GM12878 (cell line): ENCODE measurements at regions not wholly inside any gene's neighbourhood (a gene's known extent, or its start where the extent isn't known, plus 50 kb on each side); places are given as distances from the start of the nearest gene placed in this dataset.

Experiments used
- BHLHE40 ChIP-seq, 2 experiments: fragments of 450-650 bp in 1 of 2; IDR thresholded peaks; 2 replicates each; pipeline ENCODE4 v1.6.1; 2011 to 2017; ENCODE audit warnings: low read depth in 2 of 2, borderline replicate concordance in 1 of 2, improper control_type of control experiment in 1 of 2, low read length in 1 of 2, mild to moderate bottlenecking in 1 of 2
- CBFB ChIP-seq: IDR thresholded peaks from 2 replicates; pipeline ENCODE4 v1.6.1; 2016; ENCODE audit warnings: antibody characterized with exemption, low read depth
- CHD2 ChIP-seq: IDR thresholded peaks from 2 replicates; pipeline ENCODE4 v1.6.1; 2011; ENCODE audit warnings: low read depth, low read length, improper control_type of control experiment, borderline replicate concordance
- FOS ChIP-seq: IDR thresholded peaks from 3 replicates; pipeline ENCODE4 v1.6.1; 2011; ENCODE audit warnings: borderline replicate concordance; ENCODE audit not compliant: insufficient read length; ENCODE audit errors: extremely low read depth
- JUNB ChIP-seq: IDR thresholded peaks from 2 replicates; pipeline ENCODE4 v1.6.1; 2016; ENCODE audit warnings: antibody characterized with exemption, mild to moderate bottlenecking
- LARP7 ChIP-seq: fragments of 450-650 bp; IDR thresholded peaks from 2 replicates; pipeline ENCODE4 v1.6.1; 2017; ENCODE audit warnings: mild to moderate bottlenecking
- MTA2 ChIP-seq: fragments of 450-650 bp; IDR thresholded peaks from 2 replicates; pipeline ENCODE4 v1.6.1; 2016; ENCODE audit warnings: low read depth, mild to moderate bottlenecking, moderate library complexity
- MXI1 ChIP-seq: fragments of 150-350 bp; IDR thresholded peaks from 2 replicates; pipeline ENCODE4 v1.6.1; 2011; ENCODE audit warnings: low read depth, mild to moderate bottlenecking, inconsistent platforms, low read length, improper control_type of control experiment
- NRF1 ChIP-seq: conservative IDR thresholded peaks from 2 replicates; pipeline ENCODE4 v1.6.1; 2011; ENCODE audit warnings: mild to moderate bottlenecking, low read depth, low read length, improper control_type of control experiment
- PML ChIP-seq: IDR thresholded peaks from 2 replicates; pipeline ENCODE4 v1.6.1; 2012; ENCODE audit warnings: low read length, inconsistent platforms
- SIX5 ChIP-seq: IDR thresholded peaks from 2 replicates; pipeline ENCODE4 v1.6.1; 2011; ENCODE audit warnings: mild to moderate bottlenecking, low read depth, low read length, moderate library complexity; ENCODE audit not compliant: severe bottlenecking
- SMAD5 ChIP-seq: IDR thresholded peaks from 2 replicates; pipeline ENCODE4 v1.6.1; 2016; ENCODE audit warnings: antibody characterized with exemption, low read depth
- TCF7 ChIP-seq: IDR thresholded peaks from 2 replicates; pipeline ENCODE4 v1.6.1; 2014; ENCODE audit warnings: antibody characterized with exemption, borderline replicate concordance
- ZNF207 ChIP-seq: fragments of 450-650 bp; IDR thresholded peaks from 2 replicates; pipeline ENCODE4 v1.6.1; 2014; ENCODE audit warnings: antibody characterized with exemption, mild to moderate bottlenecking, borderline replicate concordance
- TF ChIP-seq, protein P1 (sequence below): fragments of 450-650 bp; IDR thresholded peaks from 2 replicates; pipeline ENCODE4 v1.6.1; 2016; ENCODE audit warnings: mild to moderate bottlenecking
- TF ChIP-seq, protein P2 (sequence below): IDR thresholded peaks from 2 replicates; pipeline ENCODE4 v1.6.1; 2012; ENCODE audit warnings: low read depth, low read length, improper control_type of control experiment
- TF ChIP-seq, protein P3 (sequence below): IDR thresholded peaks from 2 replicates; pipeline ENCODE4 v1.6.1; 2012; ENCODE audit warnings: low read length, inconsistent platforms
- TF ChIP-seq, protein P4 (sequence below): fragments of 450-650 bp; IDR thresholded peaks from 2 replicates; pipeline ENCODE4 v1.6.1; 2017; ENCODE audit warnings: mild to moderate bottlenecking
- TF ChIP-seq, protein P5 (sequence below): fragments of 450-650 bp; IDR thresholded peaks from 2 replicates; pipeline ENCODE4 v1.6.1; 2014; ENCODE audit warnings: mild to moderate bottlenecking
- TF ChIP-seq, protein P6 (sequence below): IDR thresholded peaks from 2 replicates; pipeline ENCODE4 v1.6.1; 2011; ENCODE audit warnings: borderline replicate concordance, low read depth, mild to moderate bottlenecking, moderate library complexity, low read length; ENCODE audit not compliant: insufficient read depth, poor library complexity, severe bottlenecking
- TF ChIP-seq, protein P7 (sequence below): fragments of 450-650 bp; IDR thresholded peaks from 2 replicates; pipeline ENCODE4 v1.6.1; 2017; ENCODE audit warnings: low read depth, mild to moderate bottlenecking, moderate library complexity

DNA sequence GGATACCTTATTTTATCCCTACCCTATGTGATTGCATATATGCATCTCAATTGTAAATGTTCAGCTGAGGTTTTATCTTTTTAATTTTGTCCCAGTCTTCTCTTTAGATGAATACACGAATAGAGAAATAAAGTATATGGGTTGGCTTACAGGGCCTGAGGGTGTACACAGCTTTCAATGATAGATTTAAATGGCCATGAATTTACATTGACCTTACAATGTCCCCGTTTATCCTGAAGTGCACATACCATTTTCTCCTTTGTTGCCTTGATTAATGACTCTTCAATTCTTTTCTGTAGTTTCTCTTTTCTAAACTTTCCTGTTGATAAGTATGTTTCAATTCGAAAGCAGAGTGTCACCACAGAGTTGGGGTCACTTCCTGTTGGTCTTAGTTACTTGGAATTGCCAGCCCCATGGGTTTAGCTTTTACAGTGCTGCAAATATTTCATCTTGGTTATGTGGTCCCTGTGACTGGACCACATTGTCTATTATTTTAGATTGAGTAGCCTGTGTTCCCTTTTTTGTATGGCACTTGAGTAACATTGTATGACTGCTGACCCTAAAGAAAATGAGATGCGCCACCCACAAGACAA is 1616.3 kb upstream of the ACVR2A start (continued):
- TF ChIP-seq, protein P1, sequence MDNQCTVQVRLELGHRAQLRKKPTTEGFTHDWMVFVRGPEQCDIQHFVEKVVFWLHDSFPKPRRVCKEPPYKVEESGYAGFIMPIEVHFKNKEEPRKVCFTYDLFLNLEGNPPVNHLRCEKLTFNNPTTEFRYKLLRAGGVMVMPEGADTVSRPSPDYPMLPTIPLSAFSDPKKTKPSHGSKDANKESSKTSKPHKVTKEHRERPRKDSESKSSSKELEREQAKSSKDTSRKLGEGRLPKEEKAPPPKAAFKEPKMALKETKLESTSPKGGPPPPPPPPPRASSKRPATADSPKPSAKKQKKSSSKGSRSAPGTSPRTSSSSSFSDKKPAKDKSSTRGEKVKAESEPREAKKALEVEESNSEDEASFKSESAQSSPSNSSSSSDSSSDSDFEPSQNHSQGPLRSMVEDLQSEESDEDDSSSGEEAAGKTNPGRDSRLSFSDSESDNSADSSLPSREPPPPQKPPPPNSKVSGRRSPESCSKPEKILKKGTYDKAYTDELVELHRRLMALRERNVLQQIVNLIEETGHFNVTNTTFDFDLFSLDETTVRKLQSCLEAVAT, result peak; percentile 61
- TF ChIP-seq MTA2 (peak; percentile 98), CBFB (peak; percentile 44; the same call in 1 of the 2 replicates), SMAD5 (no peak), JUNB (peak; percentile 80), SIX5 (no peak), TCF7 (no peak), FOS (no peak), LARP7 (no peak), NRF1 (no peak), ZNF207 (no peak), CHD2 (no peak), BHLHE40 (IDR thresholded peaks at IDR 0.05; ENCODE audit: borderline replicate concordance in 1 of 2, low read depth in 2 of 2, low read length in 1 of 2) (peak in 1 of 2 experiments; percentile 29; a peak in 1 of 4 replicates), MXI1 (no peak), PML (no peak)
- TF ChIP-seq, protein P2, sequence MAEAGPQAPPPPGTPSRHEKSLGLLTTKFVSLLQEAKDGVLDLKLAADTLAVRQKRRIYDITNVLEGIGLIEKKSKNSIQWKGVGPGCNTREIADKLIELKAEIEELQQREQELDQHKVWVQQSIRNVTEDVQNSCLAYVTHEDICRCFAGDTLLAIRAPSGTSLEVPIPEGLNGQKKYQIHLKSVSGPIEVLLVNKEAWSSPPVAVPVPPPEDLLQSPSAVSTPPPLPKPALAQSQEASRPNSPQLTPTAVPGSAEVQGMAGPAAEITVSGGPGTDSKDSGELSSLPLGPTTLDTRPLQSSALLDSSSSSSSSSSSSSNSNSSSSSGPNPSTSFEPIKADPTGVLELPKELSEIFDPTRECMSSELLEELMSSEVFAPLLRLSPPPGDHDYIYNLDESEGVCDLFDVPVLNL, result no peak
- TF ChIP-seq, protein P3, sequence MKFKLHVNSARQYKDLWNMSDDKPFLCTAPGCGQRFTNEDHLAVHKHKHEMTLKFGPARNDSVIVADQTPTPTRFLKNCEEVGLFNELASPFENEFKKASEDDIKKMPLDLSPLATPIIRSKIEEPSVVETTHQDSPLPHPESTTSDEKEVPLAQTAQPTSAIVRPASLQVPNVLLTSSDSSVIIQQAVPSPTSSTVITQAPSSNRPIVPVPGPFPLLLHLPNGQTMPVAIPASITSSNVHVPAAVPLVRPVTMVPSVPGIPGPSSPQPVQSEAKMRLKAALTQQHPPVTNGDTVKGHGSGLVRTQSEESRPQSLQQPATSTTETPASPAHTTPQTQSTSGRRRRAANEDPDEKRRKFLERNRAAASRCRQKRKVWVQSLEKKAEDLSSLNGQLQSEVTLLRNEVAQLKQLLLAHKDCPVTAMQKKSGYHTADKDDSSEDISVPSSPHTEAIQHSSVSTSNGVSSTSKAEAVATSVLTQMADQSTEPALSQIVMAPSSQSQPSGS, result peak; percentile 47
- TF ChIP-seq, protein P4, sequence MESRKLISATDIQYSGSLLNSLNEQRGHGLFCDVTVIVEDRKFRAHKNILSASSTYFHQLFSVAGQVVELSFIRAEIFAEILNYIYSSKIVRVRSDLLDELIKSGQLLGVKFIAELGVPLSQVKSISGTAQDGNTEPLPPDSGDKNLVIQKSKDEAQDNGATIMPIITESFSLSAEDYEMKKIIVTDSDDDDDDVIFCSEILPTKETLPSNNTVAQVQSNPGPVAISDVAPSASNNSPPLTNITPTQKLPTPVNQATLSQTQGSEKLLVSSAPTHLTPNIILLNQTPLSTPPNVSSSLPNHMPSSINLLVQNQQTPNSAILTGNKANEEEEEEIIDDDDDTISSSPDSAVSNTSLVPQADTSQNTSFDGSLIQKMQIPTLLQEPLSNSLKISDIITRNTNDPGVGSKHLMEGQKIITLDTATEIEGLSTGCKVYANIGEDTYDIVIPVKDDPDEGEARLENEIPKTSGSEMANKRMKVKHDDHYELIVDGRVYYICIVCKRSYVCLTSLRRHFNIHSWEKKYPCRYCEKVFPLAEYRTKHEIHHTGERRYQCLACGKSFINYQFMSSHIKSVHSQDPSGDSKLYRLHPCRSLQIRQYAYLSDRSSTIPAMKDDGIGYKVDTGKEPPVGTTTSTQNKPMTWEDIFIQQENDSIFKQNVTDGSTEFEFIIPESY, result no peak
- TF ChIP-seq, protein P5, sequence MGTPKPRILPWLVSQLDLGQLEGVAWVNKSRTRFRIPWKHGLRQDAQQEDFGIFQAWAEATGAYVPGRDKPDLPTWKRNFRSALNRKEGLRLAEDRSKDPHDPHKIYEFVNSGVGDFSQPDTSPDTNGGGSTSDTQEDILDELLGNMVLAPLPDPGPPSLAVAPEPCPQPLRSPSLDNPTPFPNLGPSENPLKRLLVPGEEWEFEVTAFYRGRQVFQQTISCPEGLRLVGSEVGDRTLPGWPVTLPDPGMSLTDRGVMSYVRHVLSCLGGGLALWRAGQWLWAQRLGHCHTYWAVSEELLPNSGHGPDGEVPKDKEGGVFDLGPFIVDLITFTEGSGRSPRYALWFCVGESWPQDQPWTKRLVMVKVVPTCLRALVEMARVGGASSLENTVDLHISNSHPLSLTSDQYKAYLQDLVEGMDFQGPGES, result no peak
- TF ChIP-seq, protein P6, sequence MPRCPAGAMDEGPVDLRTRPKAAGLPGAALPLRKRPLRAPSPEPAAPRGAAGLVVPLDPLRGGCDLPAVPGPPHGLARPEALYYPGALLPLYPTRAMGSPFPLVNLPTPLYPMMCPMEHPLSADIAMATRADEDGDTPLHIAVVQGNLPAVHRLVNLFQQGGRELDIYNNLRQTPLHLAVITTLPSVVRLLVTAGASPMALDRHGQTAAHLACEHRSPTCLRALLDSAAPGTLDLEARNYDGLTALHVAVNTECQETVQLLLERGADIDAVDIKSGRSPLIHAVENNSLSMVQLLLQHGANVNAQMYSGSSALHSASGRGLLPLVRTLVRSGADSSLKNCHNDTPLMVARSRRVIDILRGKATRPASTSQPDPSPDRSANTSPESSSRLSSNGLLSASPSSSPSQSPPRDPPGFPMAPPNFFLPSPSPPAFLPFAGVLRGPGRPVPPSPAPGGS, result peak; percentile 44
- TF ChIP-seq, protein P7, sequence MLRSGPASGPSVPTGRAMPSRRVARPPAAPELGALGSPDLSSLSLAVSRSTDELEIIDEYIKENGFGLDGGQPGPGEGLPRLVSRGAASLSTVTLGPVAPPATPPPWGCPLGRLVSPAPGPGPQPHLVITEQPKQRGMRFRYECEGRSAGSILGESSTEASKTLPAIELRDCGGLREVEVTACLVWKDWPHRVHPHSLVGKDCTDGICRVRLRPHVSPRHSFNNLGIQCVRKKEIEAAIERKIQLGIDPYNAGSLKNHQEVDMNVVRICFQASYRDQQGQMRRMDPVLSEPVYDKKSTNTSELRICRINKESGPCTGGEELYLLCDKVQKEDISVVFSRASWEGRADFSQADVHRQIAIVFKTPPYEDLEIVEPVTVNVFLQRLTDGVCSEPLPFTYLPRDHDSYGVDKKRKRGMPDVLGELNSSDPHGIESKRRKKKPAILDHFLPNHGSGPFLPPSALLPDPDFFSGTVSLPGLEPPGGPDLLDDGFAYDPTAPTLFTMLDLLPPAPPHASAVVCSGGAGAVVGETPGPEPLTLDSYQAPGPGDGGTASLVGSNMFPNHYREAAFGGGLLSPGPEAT, result peak; percentile 24; the same call in 1 of the 2 replicates
